Stimulated activated memory B cell treated with anti-CD40 and anti-IgM and Interleukin-4, amounts not matched to agents 10 μg/mL and 1 μg/mL and 100 μg/mL, for 72 hours (primary cell): ENCODE measurements at regions not wholly inside any gene's neighbourhood (a gene's known extent, or its start where the extent isn't known, plus 50 kb on each side); places are given as distances from the start of the nearest gene placed in this dataset.
"Not testable (repeated sequence)": the region's sequence is repeated elsewhere in the genome, so short reads cannot be mapped to it uniquely, and the experiment has no call there.

Source experiments
- ATAC-seq: fragments of 150-1000 bp; cut with Tn5 transposase; 2 replicates; pipeline ENCODE4 v1.10.0; 2021
- H3K27ac Mint-ChIP-seq: one replicate; pipeline ENCODE4 v1.8.0; 2022; ENCODE audit warnings: mild to moderate bottlenecking, mixed read lengths
- H3K27me3 Mint-ChIP-seq: one replicate; pipeline ENCODE4 v1.8.0; 2022; ENCODE audit warnings: mixed read lengths
- H3K36me3 Mint-ChIP-seq: one replicate; pipeline ENCODE4 v1.8.0; 2022; ENCODE audit warnings: mixed read lengths
- H3K4me1 Mint-ChIP-seq: one replicate; pipeline ENCODE4 v1.8.0; 2022; ENCODE audit warnings: mixed read lengths
- H3K4me3 Mint-ChIP-seq: one replicate; pipeline ENCODE4 v1.8.0; 2022; ENCODE audit warnings: mild to moderate bottlenecking, moderate library complexity, mixed read lengths
- H3K9me3 Mint-ChIP-seq: one replicate; pipeline ENCODE4 v1.8.0; 2022; ENCODE audit warnings: mixed read lengths

DNA sequence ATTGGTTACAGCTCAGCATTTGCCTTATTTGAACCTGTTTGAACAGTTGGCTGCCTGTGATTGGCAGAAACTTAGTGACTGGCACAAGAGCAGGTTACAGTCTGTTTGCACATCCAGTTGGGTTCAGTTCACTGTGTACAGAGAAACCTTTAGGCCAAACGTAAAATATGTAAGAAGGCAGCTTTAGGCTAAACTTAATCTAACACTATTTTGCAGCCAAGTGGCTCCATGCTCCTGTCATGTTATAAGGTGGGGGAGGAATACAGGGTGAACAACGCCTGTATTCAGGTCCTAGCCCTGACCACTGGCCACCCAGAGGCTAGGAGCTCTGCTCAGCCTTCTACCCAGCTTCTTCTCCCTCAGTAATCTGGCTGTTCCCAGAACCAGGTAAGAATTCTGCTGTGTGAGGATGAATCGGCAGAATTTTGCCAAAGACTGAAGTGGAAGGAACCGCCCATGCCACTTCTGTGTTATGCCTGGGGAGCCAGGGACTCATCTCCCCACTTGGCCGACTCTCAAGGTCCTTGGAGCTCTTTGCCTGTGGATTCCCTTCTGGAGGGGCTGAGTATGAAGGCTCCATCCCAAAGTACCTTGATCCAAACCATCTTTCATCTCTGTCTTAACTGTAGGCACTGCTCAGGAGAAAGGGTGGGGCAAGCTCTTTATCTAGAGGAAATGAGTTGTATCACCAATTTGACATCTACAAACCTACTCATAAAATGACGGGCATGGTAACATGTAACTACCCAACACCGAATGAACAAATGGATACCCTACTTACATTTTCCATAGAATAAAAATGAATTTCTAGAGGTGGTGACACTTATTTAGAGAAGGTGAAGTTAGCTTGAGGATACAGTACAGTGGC lies 164.4 kb upstream of the NAMPT start:
- H3K27me3 Mint-ChIP-seq, result no peaks in the 10 kb centered on the region
- H3K4me3 Mint-ChIP-seq, result no peak overlapping the region
- peaks cover 13% of the 10 kb centered on the region for H3K9me3 Mint-ChIP-seq
- no peak overlapping the region for H3K27ac Mint-ChIP-seq
- peaks cover 7% of the 10 kb centered on the region for H3K36me3 Mint-ChIP-seq
- no peaks in the 10 kb centered on the region for H3K4me1 Mint-ChIP-seq
- no peak for ATAC-seq

- no peak overlapping the region for H3K27ac Mint-ChIP-seq
- no peak for ATAC-seq
- peaks cover 7% of the 10 kb centered on the region for H3K36me3 Mint-ChIP-seq
- peaks cover 3% of the 10 kb centered on the region for H3K27me3 Mint-ChIP-seq
- no peaks in the 10 kb centered on the region for H3K4me1 Mint-ChIP-seq
- peaks cover 13% of the 10 kb centered on the region for H3K9me3 Mint-ChIP-seq
- H3K4me3 Mint-ChIP-seq, result no peak overlapping the region
Observed at GRCh38 chr7:106448346-106448991, 163.7 kb upstream of the NAMPT start.

DNA sequence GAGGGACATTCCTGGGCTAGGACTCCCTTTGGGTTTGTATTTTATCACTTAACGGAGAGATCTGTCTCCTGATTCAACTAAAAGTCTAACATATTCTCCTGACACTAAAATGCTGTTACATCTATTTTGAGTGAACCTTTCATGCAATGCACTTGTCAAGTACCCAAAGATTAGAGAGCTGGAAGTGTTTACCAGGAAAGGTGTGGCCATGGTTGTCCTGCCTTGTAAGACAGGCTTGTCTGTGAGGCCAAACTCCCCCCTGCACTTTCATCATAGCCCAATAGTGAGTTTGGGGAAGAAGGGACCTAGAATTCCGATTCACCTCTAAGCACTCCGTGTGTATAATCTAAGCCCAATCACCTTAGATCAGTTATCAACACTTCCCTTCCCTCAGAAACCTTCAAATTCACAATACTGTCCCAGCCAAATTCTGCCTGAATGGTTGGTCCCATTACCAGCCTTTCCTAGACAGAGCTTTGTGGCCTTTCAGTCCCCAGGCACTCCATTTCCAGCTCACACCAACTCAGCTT lies 162.6 kb upstream of the NAMPT start:
- no peak for ATAC-seq
- Mint-ChIP-seq H3K27ac (no peak overlapping the region), H3K4me1 (no peaks in the 10 kb centered on the region), H3K4me3 (no peak overlapping the region), H3K27me3 (peaks cover 14% of the 10 kb centered on the region), H3K9me3 (peaks cover 13% of the 10 kb centered on the region), H3K36me3 (peaks cover 7% of the 10 kb centered on the region)

DNA sequence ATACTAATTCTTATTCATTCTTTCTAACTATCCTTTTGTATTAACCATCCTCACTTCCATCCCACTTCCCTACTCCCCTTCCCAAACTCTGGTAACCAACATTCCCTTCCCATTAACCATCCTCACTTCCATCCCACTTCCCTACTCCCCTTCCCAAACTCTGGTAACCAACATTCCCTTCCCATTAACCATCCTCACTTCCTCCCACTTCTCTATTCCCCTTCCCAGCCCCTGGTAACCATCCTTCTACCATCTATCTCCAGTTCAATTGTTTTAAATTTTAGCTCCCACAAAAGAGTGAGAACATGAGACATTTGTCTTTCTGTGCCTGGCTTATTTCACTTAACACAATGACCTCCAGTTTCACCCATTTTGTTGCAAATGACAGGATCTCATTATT lies 160.6 kb upstream of the NAMPT start:
- not testable (repeated sequence) for H3K4me3 Mint-ChIP-seq, H3K27ac Mint-ChIP-seq, H3K36me3 Mint-ChIP-seq, ATAC-seq, H3K4me1 Mint-ChIP-seq, H3K9me3 Mint-ChIP-seq
- H3K27me3 Mint-ChIP-seq, result peaks cover 31% of the 10 kb centered on the region

DNA sequence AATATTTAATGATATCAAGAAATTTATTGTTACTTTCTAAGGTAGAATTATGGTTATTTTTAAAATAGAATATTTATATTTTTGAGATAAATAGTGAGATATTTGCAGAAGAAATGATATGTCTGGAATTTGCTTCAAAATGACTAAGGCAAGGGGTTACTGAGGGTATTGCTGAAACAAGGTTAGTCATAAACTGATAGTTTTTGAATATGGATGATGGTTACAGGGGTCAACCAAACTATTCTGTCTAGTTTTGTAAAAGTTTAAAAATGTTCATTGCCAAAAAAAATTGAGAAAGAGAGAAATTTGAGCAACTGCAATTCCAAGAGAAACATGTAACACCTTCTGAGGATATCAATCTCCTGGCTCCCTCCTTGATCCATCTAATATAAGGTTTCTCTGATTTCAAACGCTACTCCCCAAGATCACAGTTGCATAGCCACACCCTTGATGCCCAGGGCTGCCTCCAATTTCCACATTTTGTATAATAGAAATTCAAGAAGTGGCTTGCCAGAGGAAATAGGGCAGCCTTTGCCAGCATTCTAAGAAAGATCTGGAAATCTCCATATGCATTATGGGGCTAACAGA lies 159.4 kb upstream of the NAMPT start:
- Mint-ChIP-seq H3K27ac (no peak overlapping the region), H3K4me1 (no peaks in the 10 kb centered on the region), H3K9me3 (peaks cover 4% of the 10 kb centered on the region), H3K4me3 (no peak overlapping the region), H3K36me3 (no peaks in the 10 kb centered on the region), H3K27me3 (peaks cover 43% of the 10 kb centered on the region)
- no peak for ATAC-seq

DNA sequence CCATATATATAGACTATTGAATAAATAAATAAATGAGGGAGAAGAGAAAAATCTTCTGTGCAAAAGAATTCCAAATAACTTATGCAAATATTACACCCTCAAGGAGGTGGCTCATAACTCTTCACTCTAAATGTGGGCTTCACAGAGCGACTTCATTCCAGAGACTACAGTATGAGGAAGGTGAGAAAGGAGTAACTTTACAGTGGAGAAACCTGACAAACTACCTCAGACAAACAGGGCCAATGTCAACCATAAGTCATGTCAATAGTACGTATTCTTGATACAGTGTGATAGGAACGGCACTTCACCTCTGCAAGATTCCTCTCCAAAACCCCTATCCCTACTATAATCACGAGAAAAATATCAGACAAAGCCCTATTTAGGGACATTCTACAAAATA lies 158.4 kb upstream of the NAMPT start:
- no peaks in the 10 kb centered on the region for H3K36me3 Mint-ChIP-seq
- no peaks in the 10 kb centered on the region for H3K4me1 Mint-ChIP-seq
- ATAC-seq, result no peak
- H3K4me3 Mint-ChIP-seq, result no peak overlapping the region
- peaks cover 4% of the 10 kb centered on the region for H3K9me3 Mint-ChIP-seq
- H3K27me3 Mint-ChIP-seq, result peaks cover 49% of the 10 kb centered on the region
- no peak overlapping the region for H3K27ac Mint-ChIP-seq

- ATAC-seq, result no peak
- H3K4me3 Mint-ChIP-seq, result no peak overlapping the region
- peaks cover 49% of the 10 kb centered on the region for H3K27me3 Mint-ChIP-seq
- H3K9me3 Mint-ChIP-seq, result peaks cover 5% of the 10 kb centered on the region
- H3K4me1 Mint-ChIP-seq, result no peaks in the 10 kb centered on the region
- no peaks in the 10 kb centered on the region for H3K36me3 Mint-ChIP-seq
- H3K27ac Mint-ChIP-seq, result no peak overlapping the region
Observed at GRCh38 chr7:106442476-106442875, 157.7 kb upstream of the NAMPT start.

DNA sequence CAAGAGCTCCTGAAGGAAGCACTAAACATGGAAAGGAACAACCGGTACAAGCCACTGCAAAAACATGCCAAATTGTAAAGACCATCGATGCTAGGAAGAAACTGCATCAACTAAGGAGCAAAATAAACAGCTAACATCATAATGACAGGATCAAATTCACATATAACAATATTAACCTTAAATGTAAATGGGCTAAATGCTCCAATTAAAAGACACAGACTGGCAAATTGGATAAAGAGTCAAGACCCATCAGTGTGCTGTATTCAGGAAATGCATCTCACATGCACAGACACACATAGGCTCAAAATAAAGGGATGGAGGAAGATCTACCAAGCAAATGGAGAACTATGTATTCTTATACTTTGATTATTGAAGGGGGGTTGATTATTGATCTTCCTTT lies 156.6 kb upstream of the NAMPT start:
- not testable (repeated sequence) for H3K36me3 Mint-ChIP-seq, H3K4me1 Mint-ChIP-seq, H3K9me3 Mint-ChIP-seq, ATAC-seq, H3K4me3 Mint-ChIP-seq, H3K27ac Mint-ChIP-seq
- peaks cover 49% of the 10 kb centered on the region for H3K27me3 Mint-ChIP-seq

GRCh38 chr7:106436933-106437332 lies 152.2 kb upstream of the NAMPT start:
- H3K27me3 Mint-ChIP-seq, result peaks cover 34% of the 10 kb centered on the region
- H3K4me1 Mint-ChIP-seq, H3K36me3 Mint-ChIP-seq, H3K9me3 Mint-ChIP-seq, ATAC-seq, H3K4me3 Mint-ChIP-seq, H3K27ac Mint-ChIP-seq: not testable (repeated sequence)

- no peak for ATAC-seq
- Mint-ChIP-seq H3K27ac (no peak overlapping the region), H3K4me1 (no peaks in the 10 kb centered on the region)
Observed at GRCh38 chr7:106433377-106433776, 148.6 kb upstream of the NAMPT start.

GRCh38 chr7:106430535-106431455 lies 146.0 kb upstream of the NAMPT start:
- Mint-ChIP-seq H3K9me3 (no peaks in the 10 kb centered on the region), H3K4me3 (no peak overlapping the region), H3K4me1 (peaks cover 7% of the 10 kb centered on the region), H3K36me3 (no peaks in the 10 kb centered on the region), H3K27me3 (no peaks in the 10 kb centered on the region), H3K27ac (no peak overlapping the region)
- no peak for ATAC-seq

More at GRCh38 chr7:106433377-106433776, 148.6 kb upstream of the NAMPT start:
- H3K27me3 Mint-ChIP-seq, result no peaks in the 10 kb centered on the region
- peaks cover 2% of the 10 kb centered on the region for H3K9me3 Mint-ChIP-seq
- no peaks in the 10 kb centered on the region for H3K36me3 Mint-ChIP-seq
- no peak overlapping the region for H3K4me3 Mint-ChIP-seq

GRCh38 chr7:106430103-106430502 lies 145.3 kb upstream of the NAMPT start:
- no peak overlapping the region for H3K27ac Mint-ChIP-seq
- H3K9me3 Mint-ChIP-seq, result no peaks in the 10 kb centered on the region
- no peaks in the 10 kb centered on the region for H3K27me3 Mint-ChIP-seq
- no peak for ATAC-seq
- peaks cover 14% of the 10 kb centered on the region for H3K4me1 Mint-ChIP-seq
- H3K4me3 Mint-ChIP-seq, result no peak overlapping the region
- H3K36me3 Mint-ChIP-seq, result no peaks in the 10 kb centered on the region

DNA sequence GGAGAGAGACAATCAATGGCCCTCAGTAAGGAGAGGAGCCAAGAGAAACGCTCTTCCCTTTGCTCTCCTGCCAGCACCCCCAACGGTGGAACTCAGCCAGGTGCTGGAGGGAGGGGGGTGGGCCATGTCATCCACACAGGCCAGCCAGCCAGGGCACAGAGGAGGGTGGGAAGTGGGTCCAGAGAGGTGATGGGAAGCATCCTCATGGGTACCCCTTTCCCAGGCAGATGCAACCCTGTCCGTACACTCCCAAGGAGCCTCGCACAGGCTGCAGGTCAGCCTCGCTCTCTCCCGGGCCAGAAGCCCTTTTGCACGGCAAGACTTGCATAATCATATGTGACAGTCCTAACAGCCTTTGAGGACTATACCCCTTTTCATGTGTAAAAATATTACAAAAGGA lies 142.0 kb upstream of the NAMPT start:
- Mint-ChIP-seq H3K9me3 (no peaks in the 10 kb centered on the region), H3K4me3 (no peak overlapping the region), H3K27ac (peak overlapping the region; percentile 25)

DNA sequence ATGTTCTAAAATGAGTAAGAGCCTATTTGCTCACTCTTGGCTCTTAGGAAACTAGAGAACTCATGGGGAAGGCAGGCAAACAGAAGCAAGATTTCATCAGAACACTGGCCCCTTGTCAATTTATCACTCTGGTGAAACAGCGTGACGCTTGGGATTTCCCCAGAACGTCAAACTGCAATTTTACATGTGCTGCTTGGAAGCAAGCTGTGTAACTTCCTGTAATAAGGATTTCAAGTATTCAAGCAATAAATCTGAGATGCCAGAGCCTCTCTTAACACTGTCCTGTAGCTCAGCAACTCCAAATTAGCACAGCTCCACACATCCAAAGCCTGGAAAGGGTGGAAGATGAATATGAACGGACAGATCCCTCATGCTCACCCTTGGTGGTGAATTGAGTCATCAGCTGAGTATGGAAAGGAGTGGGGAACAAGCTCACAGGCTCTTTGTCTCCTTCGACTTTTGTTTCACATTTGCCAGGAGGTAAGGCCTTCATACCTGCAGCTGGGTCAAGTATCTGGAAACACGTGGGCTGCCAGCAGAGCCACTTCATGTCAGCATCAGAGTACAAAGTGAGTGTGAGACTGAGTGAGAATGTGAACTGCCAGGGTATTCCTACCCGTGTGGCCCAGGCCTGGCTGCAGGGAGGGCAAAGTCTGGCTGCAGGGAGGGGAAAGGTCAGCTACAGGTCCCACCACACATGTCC lies 140.4 kb upstream of the NAMPT start:
- no peaks in the 10 kb centered on the region for H3K36me3 Mint-ChIP-seq
- peak overlapping the region; percentile 92 for H3K27ac Mint-ChIP-seq
- H3K27me3 Mint-ChIP-seq, result no peaks in the 10 kb centered on the region
- H3K4me1 Mint-ChIP-seq, result peaks cover 47% of the 10 kb centered on the region
- H3K9me3 Mint-ChIP-seq, result no peaks in the 10 kb centered on the region
- H3K4me3 Mint-ChIP-seq, result peak overlapping the region; percentile 58
- peak; percentile 91 for ATAC-seq

More for the DNA sequence above, 142.0 kb upstream of the NAMPT start:
- H3K36me3 Mint-ChIP-seq, result no peaks in the 10 kb centered on the region
- ATAC-seq, result no peak
- peaks cover 37% of the 10 kb centered on the region for H3K4me1 Mint-ChIP-seq
- no peaks in the 10 kb centered on the region for H3K27me3 Mint-ChIP-seq
